ENCODE measurements at regions not wholly inside any gene's neighbourhood (a gene's known extent, or its start where the extent isn't known, plus 50 kb on each side); places are given as distances from the start of the nearest gene placed in this dataset.

DNA sequence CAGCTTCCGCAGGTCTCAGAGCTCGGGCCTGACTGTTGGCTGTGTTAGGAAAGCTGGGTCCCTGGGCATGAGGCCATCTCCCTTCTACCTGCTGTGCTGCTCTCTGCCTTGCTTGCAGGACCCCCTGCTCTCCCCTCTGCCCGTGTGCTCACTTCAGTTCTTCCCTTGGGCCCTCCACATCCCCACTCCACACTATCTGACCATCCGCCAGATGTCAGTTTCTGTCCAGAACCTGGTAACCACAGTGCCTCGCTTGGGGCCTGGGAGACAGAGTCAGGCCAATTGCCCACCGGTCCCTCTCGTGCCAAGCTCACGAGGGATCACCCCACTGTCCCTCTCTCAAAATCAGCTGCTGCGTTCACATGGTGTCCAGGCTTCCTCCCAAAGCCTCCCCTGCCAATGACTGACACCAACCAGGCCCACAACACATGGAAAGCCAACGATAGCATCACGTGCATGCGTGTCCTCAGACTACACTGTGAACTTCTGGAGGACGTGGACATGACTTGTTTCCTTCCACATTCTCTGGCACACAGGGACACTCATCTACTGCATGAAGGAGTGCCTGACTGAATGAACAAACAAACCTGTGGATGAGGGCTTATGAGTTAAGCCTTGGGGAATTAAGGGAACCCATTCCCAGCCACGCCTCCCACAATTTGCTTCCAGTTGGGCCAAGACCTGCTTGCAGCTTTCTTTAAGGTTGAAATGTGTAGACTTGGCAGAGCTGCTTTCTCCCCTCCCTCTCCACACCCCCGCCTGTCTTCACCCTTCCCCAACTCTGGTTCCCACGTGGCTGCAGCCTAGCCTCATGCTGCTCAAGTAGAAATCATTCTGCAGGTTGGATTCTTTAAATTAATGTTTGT, 72.5 kb upstream of the ZNF423 start:
- no peaks in the 10 kb centered on the region for H3K4me1 Mint-ChIP-seq
- H3K36me3 Mint-ChIP-seq: no peaks in the 10 kb centered on the region
- H3K27ac Mint-ChIP-seq: no peak overlapping the region
- H3K4me3 Mint-ChIP-seq: no peak overlapping the region
- peaks cover 7 to 37% (median 31%) of the 10 kb centered on the region in 3 donors for H3K27me3 Mint-ChIP-seq
- no peak for ATAC-seq (ENCODE audit: low read depth in 2 of 2)
- DNase-seq: no peak
- H3K9me3 Mint-ChIP-seq: no peaks in the 10 kb centered on the region

GRCh38 chr16:49929626-49930025, 73.7 kb upstream of the ZNF423 start:
- Mint-ChIP-seq H3K27ac (no peak overlapping the region), H3K36me3 (no peaks in the 10 kb centered on the region), H3K4me1 (no peaks in the 10 kb centered on the region), H3K9me3 (no peaks in the 10 kb centered on the region), H3K4me3 (no peak overlapping the region), H3K27me3 (peaks cover 7 to 42% (median 34%) of the 10 kb centered on the region in 3 donors)
- DNase-seq (no peak), ATAC-seq (ENCODE audit: low read depth in 2 of 2) (no peak)

DNA sequence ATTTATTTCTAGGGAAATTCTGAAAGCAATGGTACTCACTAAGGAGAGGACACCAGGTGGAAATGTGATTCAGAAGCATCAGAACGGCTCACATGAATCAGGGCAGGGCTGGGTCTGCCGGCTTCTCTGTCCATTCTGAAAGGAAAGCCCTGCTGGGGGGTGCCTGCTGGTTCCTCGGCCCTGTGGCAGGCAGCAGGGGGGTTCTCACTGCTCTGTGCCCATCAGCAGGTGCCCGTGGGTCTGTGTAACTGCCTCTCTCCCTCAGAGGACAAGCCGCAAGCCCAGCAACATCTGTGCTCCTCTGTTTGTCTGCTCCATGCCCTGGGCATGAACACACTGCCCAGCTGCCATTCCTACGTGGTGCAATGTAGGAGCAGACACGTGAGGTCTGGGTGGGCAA, 74.9 kb upstream of the ZNF423 start:
- Mint-ChIP-seq H3K9me3 (no peaks in the 10 kb centered on the region), H3K36me3 (no peaks in the 10 kb centered on the region), H3K4me1 (no peaks in the 10 kb centered on the region), H3K4me3 (no peak overlapping the region), H3K27ac (no peak overlapping the region), H3K27me3 (peaks cover 4 to 34% (median 33%) of the 10 kb centered on the region in 3 donors)
- no peak for ATAC-seq (ENCODE audit: low read depth in 2 of 2)
- DNase-seq: no peak

DNA sequence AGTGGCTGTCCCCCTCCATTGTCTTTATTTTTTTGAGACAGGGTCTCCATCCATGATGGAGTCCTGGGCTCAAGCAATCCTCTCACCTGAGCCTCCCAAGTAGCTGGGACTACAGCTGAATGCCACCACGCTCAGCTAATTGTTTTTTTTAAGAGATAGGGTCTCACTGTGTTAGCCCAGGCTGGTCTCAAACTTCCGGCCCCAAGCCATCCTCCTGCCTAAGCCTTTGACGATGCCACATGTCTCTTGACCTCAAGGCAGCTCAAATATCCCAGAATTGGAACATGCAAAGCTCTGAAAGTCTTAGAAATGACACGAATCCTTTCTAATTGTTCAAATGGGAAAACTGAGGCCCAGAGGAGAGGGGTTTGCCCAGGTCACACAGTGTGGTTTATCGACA, 75.4 kb upstream of the ZNF423 start:
- Mint-ChIP-seq H3K27me3 (peaks cover 4 to 34% (median 31%) of the 10 kb centered on the region in 3 donors), H3K27ac (no peak overlapping the region), H3K9me3 (no peaks in the 10 kb centered on the region), H3K4me3 (no peak overlapping the region), H3K4me1 (no peaks in the 10 kb centered on the region), H3K36me3 (no peaks in the 10 kb centered on the region)
- no peak for DNase-seq
- no peak for ATAC-seq (ENCODE audit: low read depth in 2 of 2)

DNA sequence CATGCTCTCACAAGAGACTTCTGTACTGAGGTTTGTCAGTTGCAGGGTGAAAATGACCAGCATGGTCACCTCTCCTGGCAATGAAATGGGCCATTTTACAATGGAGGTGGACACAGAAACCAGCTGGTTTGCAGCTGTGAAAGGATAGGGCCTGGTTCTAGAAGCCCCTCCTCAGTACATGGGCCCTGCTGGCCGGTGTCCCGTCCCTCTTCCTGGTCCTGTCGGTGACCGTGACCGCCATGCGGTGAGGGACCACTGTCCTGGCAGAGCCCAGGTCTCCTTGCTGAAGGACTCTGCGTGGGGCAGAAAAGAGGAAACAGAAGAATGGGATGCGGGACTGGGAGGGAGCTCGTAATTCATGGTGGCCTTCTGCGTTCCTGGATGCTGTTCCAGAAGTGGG, 76.0 kb upstream of the ZNF423 start:
- no peak for ATAC-seq (ENCODE audit: low read depth in 2 of 2)
- H3K27ac Mint-ChIP-seq: no peak overlapping the region
- no peak overlapping the region for H3K4me3 Mint-ChIP-seq
- H3K9me3 Mint-ChIP-seq: no peaks in the 10 kb centered on the region
- H3K4me1 Mint-ChIP-seq: no peaks in the 10 kb centered on the region
- H3K27me3 Mint-ChIP-seq: peaks cover 2 to 34% (median 31%) of the 10 kb centered on the region in 3 donors
- no peaks in the 10 kb centered on the region for H3K36me3 Mint-ChIP-seq
- DNase-seq: no peak

DNA sequence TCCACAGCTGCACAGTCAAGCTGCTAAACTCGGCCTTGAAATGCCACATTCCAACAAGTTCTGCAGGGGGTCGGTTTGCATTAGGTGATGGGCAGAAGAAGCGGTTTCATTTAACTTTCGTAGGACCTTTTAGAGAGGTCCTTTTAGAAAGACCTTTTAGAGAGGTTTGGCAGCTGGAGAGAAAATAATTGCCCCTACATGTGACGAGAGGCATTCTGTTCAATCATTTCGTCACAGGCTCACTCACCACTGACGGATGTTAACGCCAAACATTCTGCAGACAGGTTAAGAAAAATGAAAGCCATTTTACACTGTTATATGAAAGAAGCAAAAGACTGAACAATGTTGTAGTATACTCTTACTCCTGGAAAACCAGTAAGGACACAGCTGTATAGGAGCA, 76.5 kb upstream of the ZNF423 start:
- Mint-ChIP-seq H3K27ac (no peak overlapping the region), H3K27me3 (peaks cover 0 to 34% (median 31%) of the 10 kb centered on the region in 3 donors), H3K4me3 (no peak overlapping the region), H3K9me3 (no peaks in the 10 kb centered on the region), H3K4me1 (no peaks in the 10 kb centered on the region), H3K36me3 (no peaks in the 10 kb centered on the region)
- DNase-seq: no peak
- no peak for ATAC-seq (ENCODE audit: low read depth in 2 of 2)

DNA sequence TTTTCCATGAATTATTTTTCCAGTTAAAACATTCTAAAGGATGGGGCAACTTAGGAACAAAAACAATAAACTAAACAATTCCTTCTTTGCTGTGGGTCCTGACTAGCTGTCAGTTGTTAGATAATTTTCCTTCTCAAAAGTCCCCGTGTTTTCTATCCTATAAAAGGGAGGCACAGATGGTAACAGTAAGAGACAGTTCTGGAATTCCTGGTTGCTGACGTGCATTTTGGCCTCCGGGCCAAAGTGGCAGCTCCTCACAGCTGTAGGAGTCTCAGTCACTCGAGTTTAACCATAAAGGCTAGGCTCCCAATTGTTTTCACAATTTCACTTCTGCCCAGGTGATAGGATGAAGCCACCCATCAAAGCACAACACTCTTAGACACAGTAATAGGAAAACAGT, 77.0 kb upstream of the ZNF423 start:
- H3K36me3 Mint-ChIP-seq: peaks cover 0 to 3% of the 10 kb centered on the region in 2 donors

DNA sequence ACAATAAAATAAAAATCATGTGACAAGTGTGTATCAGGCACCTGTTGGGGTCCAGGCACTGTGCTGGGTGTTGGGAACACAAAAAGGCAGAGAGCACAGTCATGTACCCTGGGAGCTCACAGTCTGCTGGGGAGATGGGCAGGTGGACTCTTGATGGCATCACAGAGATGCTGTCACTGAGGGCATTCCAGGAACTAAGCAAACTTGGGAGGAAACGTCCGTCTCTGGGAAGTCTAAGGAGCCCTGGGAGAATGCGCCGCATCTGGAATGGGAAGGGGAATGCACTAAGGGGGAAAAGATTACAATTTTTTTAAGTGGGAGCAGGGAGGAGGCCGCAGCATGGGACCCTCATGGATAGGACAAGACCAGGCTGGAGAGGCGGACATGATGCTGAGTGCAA, 80.9 kb upstream of the ZNF423 start:
- no peak for ATAC-seq (ENCODE audit: low read depth in 2 of 2)
- H3K4me1 Mint-ChIP-seq: no peaks in the 10 kb centered on the region
- peaks cover 5 to 26% (median 23%) of the 10 kb centered on the region in 3 donors for H3K27me3 Mint-ChIP-seq
- peaks cover 0 to 9% (median 4%) of the 10 kb centered on the region in 7 donors for H3K9me3 Mint-ChIP-seq
- H3K36me3 Mint-ChIP-seq: peaks cover 5 to 9% of the 10 kb centered on the region in 2 donors
- no peak overlapping the region for H3K4me3 Mint-ChIP-seq
- H3K27ac Mint-ChIP-seq: no peak overlapping the region
- no peak for DNase-seq

More for the DNA sequence above, 77.0 kb upstream of the ZNF423 start:
- ATAC-seq (ENCODE audit: low read depth in 2 of 2) (no peak), DNase-seq (no peak)
- H3K27ac Mint-ChIP-seq: no peak overlapping the region
- no peaks in the 10 kb centered on the region for H3K4me1 Mint-ChIP-seq
- peaks cover 0 to 3% (median under 1%) of the 10 kb centered on the region in 7 donors for H3K9me3 Mint-ChIP-seq
- H3K4me3 Mint-ChIP-seq: no peak overlapping the region
- H3K27me3 Mint-ChIP-seq: peaks cover under 1 to 34% (median 34%) of the 10 kb centered on the region in 3 donors

DNA sequence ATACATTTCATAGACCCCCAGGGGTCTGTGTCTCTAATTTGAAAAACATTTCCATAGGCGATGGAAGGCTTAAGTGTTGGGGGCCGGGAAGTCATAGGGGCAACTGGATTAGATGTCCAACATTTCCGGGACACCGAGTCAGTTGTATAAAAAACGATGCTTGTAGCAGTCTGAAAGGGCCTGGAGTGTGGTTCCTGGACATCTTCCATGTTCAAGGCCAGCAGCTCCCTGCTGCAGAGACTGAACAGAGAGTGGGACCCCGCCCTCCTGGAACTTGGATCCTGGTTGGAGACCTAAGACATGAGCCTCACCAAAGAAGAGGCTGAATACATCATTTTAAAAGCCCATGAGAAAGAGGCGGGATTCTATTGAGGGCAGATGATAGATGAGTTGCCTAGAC, 82.0 kb upstream of the ZNF423 start:
- H3K27ac Mint-ChIP-seq: no peak overlapping the region
- H3K4me1 Mint-ChIP-seq: no peaks in the 10 kb centered on the region
- peaks cover 5 to 9% of the 10 kb centered on the region in 2 donors for H3K36me3 Mint-ChIP-seq
- no peak overlapping the region for H3K4me3 Mint-ChIP-seq
- peaks cover 3 to 11% (median 4%) of the 10 kb centered on the region in 7 donors for H3K9me3 Mint-ChIP-seq
- peaks cover 8 to 30% (median 22%) of the 10 kb centered on the region in 3 donors for H3K27me3 Mint-ChIP-seq
- no peak for DNase-seq
- no peak for ATAC-seq (ENCODE audit: low read depth in 2 of 2)

GRCh38 chr16:49939495-49939894, 83.6 kb upstream of the ZNF423 start:
- Mint-ChIP-seq H3K4me3 (no peak overlapping the region), H3K27me3 (peaks cover 9 to 22% (median 11%) of the 10 kb centered on the region in 3 donors), H3K36me3 (peaks cover 5 to 9% of the 10 kb centered on the region in 2 donors), H3K9me3 (peaks cover 3 to 11% (median 4%) of the 10 kb centered on the region in 7 donors), H3K27ac (no peak overlapping the region), H3K4me1 (no peaks in the 10 kb centered on the region)
- no peak for DNase-seq
- ATAC-seq (ENCODE audit: low read depth in 2 of 2): no peak

DNA sequence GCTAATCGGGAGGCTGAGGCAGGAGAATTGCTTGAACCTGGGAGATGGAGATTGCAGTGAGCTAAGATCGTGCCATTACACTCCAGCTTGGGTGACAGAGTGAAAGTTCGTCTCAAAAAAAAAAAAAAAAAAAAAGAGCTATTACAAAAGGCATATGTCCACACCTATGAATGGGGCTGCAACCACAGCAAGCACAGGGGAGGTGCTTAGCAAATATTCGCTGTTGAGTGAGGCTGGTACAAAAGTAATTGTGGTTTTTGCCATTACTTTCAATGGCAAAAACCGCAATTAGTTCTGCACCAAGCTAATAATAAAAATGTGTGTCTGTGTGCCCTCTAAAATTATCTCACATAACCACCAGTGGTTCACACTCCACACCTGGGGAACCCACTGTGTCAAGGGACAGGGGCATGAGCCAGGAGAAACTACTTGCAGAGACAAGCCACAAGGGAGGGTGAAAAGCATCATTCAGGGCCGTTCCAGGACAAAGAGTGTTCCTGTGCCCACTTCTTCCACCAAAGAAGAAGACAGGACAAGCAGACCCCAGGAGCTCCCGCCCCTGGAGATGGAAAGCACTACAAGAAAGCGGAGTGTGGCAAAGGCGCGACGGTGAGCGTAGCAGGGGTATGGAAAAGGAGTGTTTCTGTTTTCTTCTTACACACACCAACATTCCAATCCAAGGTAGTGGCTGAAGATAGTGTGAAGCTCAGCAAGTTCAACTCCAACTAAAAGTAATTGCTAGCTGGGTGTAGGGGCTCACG, 84.4 kb upstream of the CNEP1R1 start:
- DNase-seq (no peak), ATAC-seq (ENCODE audit: low read depth in 2 of 2) (no peak)
- Mint-ChIP-seq H3K27ac (no peak overlapping the region), H3K36me3 (peaks cover 5 to 9% of the 10 kb centered on the region in 2 donors), H3K27me3 (peaks cover 9 to 21% (median 10%) of the 10 kb centered on the region in 3 donors), H3K4me1 (no peaks in the 10 kb centered on the region), H3K9me3 (peaks cover 3 to 11% (median 4%) of the 10 kb centered on the region in 7 donors), H3K4me3 (no peak overlapping the region)

- ATAC-seq (ENCODE audit: low read depth in 2 of 2): no peak
- H3K27ac Mint-ChIP-seq: no peak overlapping the region
- no peak for DNase-seq
- H3K9me3 Mint-ChIP-seq: peaks cover 0 to 6% (median 0%) of the 10 kb centered on the region in 7 donors
- H3K27me3 Mint-ChIP-seq: peaks cover 11 to 20% (median 19%) of the 10 kb centered on the region in 3 donors
- H3K4me1 Mint-ChIP-seq: no peaks in the 10 kb centered on the region
- H3K4me3 Mint-ChIP-seq: no peak overlapping the region
- no peaks in the 10 kb centered on the region for H3K36me3 Mint-ChIP-seq
Measured at GRCh38 chr16:49944221-49944620, 80.8 kb upstream of the CNEP1R1 start.

- peaks cover 0 to 3% (median 0%) of the 10 kb centered on the region in 7 donors for H3K9me3 Mint-ChIP-seq
- H3K27ac Mint-ChIP-seq: peak overlapping the region in 1 of 6 donors; percentile 2
- H3K36me3 Mint-ChIP-seq: no peaks in the 10 kb centered on the region
- DNase-seq (no peak), ATAC-seq (ENCODE audit: low read depth in 2 of 2) (no peak)
- no peaks in the 10 kb centered on the region for H3K4me1 Mint-ChIP-seq
- peaks cover 7 to 21% (median 11%) of the 10 kb centered on the region in 3 donors for H3K27me3 Mint-ChIP-seq
- no peak overlapping the region for H3K4me3 Mint-ChIP-seq
Measured at GRCh38 chr16:49947907-49948678, 76.9 kb upstream of the CNEP1R1 start.
